SK-N-DZ (cell line): ENCODE measurements at regions not wholly inside any gene's neighbourhood (a gene's known extent, or its start where the extent isn't known, plus 50 kb on each side); places are given as distances from the start of the nearest gene placed in this dataset.

Experiments
- DNase-seq: peaks from one replicate; pipeline ENCODE4 v3.0.0-alpha.2; 2015; ENCODE audit warnings: low spot score

DNA sequence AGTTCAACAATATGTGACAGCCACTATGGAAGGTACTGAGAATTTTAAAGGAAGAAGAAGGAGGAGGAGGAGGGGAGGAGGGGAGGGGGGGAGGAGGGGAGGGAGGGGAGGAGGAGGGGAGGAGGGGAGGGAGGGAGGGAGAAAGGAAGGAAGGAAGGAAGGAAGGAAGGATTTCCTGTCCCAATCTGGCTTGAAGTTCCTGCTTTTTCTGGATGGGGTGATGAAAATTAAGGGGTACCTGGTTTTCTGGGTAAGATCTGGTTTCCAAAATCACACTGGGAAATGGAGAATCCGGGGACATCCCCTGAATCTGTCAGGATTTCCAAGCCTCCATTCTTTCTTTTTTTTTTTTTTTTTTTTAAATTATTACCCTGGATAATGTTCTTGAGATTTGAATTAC, 271.8 kb downstream of the MTX2 start:
- no peak for DNase-seq

DNA sequence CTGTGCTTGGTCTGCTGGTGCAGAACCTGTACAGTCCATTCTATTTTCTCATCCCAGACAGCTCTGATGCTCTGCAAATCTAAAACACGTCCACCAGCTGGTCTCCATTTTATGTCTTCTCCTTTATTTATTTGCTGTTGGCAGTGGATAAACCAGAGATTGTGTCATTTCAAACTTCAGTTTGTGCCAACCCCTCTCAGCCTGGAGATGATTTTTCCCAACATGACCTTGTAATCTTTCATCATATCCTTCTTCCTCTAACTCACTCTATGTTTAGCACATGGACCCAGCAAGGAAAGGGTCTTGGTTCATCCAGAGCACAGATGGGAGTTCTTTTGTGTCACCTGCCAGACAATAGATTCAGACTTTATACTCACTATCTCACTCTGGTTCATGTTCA, 273.2 kb downstream of the MTX2 start:
- DNase-seq = no peak

DNA sequence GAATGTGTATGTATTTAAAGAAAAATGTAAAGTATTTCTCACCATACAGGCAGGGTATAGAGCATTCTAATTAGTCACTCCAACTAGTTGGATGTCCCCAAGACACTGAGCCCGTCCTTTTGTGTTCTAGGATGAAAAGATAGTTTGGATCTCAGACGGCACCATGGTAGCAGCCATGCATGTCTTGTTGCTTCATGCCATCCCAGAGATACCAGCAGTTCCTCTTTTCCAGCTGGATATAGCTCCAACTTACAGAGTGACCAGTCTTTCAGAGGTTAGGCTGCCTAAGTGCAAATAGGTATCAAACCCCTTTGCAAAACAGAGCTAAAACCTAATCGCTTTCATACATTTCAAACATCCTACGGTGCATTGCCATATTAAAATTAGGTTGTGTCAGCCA, 275.3 kb downstream of the MTX2 start:
- DNase-seq = no peak

DNA sequence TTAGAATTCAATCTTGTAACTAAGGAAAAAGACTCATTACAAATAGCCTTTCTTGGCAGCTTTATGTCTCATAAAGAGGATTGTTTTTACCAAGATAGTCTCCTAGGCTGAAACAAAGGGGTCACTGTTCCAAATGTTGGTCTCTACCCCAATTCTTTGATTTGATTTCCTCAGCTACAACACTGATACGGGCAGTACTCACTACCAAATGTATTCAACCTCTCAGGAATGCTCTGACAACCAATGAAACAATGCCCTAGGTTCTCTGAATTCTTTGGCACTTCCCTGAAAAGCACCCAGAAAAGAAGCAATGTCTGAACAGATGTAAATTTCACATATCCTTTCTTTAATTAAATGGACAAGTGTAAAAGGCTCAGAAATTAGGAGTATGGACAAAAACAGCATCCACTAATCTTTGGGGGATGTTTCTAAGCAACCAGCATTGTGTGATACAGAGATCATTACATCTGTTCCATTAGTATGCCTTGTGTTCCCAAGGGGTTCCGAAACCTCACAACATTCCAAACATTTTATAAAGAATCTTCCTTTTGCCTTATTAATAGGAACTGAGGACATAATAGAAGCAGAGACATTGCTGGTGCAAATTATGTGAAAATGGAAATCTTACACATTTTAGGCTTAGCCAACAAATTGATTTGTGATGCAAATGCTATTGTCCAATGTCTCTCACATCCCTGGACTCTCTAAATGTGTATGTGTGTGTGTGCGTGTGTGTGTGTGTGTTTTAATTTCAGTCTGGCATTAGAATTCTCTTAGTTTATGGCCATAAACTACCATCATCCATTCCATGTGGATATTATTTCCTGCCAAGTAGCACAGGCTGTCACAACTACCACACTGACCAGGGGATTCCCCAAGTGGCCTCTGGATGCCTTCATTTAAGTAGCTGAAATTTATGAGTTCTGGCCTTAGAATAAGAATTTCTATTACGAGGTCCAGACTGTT, 276.0 kb downstream of the MTX2 start:
- no peak for DNase-seq

DNA sequence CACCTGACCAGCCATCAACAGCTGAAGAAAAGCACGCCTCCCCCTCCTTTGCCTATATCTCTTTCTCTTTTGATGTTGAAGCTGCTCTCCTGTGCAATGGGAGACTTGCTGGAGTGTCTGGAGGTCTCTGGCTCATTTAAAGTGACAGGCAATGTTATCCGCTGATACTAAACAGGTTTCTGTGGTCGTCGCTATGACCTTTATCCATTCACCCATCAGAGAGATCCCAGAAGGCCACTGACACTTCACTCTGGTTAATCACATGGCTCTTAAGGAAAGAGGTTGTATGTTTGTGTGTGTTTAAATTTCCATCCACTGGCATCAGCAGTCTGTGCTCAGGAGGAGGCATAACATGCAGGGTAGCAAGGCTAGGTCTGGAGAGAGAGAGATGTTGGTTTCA, 277.3 kb downstream of the MTX2 start:
- peak; percentile 99 for DNase-seq

DNA sequence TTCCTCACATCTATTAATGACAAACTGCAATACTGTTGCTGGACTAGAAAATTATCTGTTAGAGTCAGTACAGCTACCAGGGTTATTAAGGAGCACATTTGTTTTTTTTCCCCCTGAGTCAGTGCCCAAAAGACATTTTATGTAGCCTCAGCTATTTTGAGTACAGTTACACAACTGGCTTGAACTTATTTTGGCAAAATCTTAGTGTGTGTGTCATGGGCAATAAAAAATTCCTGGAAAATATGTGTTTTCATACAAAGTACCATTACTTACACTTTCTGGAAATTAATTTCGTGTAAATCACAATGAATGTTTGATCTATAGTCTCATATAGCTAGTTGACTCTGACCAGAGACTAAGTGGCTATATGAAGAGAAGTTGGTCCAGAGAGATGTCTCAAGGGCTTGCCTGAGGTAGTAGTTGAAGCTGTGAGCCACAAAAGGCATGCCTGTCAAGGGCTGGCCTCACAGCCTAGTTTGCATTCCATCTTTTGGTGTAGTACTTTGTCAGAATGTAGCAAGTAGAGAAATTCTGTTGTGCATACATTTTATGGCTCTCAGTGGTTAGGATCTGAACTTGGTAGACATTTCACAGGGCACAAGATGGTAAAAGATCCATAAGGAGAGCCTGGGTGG, 283.4 kb downstream of the MTX2 start:
- no peak for DNase-seq

DNA sequence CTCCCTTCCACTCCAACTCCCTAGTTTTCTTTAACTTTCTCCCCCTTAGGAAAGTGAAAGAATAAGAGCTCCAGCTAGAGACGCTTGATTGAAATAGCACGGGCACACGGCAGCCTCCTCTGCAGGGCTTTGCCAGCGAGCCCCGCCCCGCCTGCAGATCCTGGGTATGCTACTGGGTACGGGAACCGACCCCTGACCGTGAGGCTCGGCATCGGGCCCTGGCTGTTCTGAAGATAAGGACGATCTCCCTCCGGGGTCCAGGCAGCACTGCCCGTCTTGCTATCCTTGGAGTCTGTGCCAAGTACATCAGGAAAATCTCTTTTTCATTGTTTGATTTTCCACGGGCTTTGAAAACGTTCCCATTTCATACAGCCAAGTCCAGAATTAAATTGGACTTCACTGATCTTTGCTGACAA, 284.5 kb downstream of the MTX2 start:
- DNase-seq = no peak

DNA sequence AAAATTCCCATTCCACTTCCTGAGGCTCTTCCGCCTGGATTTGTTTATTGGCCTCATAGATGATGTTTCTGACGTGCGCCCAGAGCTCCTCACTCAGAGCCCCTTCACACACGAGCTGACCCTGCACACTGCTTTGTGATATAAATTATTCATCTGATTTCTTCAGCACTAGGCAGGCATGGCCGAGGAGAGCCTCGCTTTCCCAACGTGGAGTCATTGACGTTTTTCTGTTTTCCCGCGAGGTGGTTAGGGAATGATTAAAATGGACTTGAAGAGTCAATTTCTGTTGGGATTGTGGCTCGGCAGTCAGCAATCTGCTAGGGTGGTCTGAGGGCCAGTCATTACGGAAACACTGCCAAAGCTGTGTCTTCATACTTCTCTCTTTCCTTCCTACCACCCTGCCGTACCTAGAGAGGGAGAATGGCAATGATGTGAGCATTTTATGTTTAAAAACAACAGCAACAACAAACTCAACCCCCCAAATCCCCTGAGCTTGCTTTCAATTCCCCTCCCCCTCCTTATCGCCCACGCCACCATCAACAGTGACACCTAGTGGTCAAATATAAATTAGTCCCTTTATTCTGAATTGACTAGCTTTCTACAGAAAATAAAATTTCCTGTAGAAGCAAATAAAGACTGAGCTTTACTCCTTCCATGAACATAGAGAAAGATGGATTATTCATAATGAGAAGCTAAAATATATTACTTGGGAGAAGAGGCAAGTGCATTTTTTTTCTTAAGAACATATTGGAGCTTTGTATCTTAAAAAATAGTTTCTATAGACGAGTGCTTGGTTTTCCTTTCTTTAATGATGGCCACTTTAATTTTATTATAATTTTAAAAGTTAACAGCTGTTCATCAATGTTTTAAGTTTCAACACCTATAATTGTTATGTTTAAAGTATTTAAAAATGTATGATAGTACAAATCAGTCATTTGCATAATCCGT, 285.1 kb downstream of the MTX2 start:
- DNase-seq = peak; percentile 70

DNA sequence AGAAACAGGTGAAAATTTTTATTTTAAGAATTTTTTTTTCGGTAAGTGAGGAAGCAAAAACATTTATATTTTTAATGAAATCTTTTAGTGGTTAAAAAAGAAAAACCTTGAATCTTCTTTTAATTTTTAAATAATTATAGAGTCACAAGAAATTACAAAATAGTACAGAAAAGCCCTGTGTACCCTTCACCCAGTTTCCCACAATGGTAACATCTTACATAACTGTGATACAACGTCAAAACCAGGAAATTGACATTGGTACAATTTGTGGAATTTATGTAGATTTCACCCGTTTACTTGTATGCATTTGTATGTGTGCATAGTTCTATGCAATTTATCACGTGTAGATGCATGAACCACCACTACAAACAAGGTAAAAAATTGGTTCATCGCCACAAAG, 285.9 kb downstream of the MTX2 start:
- DNase-seq = no peak

DNA sequence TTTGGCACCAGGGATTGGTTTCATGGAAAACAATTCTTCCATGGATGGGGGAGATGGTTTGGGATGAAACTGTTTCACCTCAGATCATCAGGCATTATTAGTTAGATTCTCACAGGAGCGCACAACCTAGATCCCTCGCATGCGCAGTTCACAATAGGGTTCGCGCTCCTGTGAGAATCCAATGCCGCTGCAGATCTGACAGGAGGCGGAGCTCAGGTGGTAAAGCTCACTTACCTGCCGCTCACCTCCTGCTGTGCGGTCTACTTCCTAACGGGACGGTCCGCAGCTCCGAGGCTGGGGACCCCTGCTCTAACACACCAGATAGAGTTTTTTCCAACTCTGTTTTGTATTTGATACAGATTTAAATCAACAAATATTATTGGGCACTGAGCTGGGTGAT, 286.5 kb downstream of the MTX2 start:
- no peak for DNase-seq

DNA sequence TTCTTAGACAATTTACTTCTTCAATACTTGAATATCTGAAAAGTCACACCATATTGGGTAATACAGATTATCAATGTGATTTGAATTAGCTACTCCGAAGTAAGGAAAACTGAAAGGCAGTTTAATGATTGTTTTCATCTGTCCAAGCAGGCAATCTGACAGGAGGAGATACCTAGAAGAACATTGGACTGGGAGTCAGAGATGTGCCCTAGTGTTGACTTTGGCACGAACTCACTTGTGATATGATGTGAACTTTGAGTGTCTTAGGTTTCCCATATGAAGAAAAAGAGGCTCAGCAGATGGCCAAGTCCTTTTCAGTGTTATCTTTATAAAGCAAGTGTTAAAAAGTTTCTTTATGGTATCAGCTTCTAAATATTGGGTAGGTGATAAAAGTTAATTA, 287.1 kb downstream of the MTX2 start:
- no peak for DNase-seq

DNA sequence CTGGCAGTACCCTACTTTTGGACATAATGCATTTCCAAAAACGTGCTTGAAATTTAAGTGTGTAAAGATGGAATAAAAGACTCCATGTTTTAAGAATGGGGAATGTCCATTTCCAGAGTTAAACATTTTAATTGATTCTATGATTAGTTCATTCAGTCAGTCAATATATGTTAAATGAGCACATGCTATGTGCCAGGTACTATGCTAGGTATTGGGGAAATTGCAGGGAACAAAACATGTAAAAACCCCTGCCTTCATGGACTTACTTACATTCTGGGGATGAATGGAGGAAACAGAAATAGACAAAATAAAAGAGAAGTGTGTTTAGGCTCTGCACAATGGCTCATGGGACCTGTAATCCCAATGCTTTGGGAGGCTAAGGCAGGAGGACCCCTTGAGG, 288.6 kb downstream of the MTX2 start:
- DNase-seq = no peak

DNA sequence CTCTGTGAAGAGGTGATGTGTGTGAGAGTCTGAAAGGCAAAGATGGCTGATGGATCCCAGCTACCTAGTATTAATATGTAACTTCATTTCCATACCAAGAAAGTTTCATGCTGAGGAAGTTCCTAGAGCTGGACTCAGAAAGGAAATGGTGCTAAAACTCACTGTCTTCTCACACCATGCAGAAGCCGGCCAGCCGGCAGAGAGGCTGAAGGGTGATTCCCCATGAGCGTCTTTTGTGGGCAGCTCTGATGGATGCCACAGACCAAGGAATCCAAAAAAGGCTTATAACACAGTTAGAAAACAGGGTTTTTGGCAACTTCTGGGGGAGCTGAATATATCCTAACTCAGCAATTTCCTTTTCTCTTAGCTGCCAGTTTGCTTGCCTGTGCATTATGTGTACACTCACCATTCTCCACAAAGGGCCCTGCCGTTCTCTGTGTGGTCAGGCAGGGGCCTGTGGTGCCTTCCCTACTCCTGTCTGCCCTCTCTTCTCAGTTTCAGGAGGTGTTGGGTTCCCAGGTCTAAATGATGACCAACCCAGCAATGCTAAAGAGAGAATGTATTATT, 289.4 kb downstream of the MTX2 start:
- no peak for DNase-seq

DNA sequence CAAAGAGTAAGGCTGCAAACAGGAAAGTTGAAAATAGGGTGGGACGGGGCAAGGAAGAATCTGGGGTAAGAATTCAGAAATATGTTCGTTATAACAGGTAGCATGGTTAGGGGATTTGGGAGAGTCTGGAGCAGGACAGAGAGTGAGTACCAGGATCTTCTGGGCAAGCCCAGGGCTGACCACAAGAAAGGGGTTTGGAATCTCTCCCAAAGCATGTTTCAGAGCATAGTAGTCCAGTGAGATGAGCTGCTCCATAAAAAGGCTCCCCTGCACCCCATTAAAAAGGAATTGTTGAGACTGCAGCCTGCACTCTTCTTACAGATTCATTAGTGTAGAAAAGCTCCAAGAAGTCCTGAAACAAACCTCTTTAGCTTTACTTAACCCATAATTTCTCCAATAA, 291.1 kb downstream of the MTX2 start:
- no peak for DNase-seq

DNA sequence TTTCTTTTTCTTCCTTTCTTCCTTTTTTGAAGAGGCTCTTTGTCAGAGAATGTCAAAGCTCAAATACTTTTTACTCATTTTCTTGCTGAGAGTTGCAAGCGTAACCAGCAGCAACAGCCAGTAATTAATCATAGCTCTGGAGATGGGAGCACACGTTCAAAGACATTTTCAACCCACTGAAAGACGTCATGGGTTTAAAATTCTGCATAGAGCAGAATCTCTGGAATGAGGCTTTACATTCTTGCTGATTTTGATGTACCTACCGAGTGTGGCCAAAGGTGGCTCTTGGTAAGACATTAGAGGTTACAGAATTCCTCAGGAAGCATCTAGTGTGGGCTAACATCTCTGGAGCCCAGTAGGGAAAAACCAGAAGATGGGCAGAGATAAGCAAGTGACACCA, 292.5 kb downstream of the MTX2 start:
- no peak for DNase-seq

DNA sequence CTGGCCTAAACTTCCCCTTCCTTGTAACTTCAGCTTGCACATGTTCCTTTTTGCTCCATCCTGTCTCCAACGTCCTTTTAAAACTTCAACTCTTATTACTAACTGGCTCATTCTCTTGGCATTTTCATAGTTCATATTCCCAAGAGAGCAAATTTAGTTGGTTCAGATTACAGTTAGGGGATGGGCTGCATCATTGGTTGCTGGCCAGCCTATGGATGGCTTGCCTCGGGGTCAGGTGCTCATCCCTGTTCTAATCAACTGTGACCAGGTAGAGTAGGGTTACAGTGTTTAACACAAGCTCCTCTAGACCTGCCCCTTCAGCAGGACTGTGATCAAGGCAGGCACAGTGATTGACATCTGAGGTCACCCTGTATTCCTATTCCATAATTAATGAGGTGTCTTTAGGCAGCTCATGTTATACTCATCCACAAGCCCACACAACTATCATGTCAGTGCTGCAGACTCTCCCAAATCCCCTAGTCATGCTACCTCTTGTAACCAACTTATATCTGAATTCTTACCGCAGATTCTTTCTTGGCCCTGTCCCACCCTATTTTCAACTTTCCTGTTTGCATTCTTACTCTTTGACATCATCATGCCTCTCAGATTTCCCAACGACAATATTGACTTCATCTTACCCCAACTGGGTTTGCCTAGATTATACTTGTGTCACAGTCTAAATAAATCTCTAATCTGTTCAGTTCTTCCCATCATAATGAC, 293.3 kb downstream of the MTX2 start:
- DNase-seq = no peak

DNA sequence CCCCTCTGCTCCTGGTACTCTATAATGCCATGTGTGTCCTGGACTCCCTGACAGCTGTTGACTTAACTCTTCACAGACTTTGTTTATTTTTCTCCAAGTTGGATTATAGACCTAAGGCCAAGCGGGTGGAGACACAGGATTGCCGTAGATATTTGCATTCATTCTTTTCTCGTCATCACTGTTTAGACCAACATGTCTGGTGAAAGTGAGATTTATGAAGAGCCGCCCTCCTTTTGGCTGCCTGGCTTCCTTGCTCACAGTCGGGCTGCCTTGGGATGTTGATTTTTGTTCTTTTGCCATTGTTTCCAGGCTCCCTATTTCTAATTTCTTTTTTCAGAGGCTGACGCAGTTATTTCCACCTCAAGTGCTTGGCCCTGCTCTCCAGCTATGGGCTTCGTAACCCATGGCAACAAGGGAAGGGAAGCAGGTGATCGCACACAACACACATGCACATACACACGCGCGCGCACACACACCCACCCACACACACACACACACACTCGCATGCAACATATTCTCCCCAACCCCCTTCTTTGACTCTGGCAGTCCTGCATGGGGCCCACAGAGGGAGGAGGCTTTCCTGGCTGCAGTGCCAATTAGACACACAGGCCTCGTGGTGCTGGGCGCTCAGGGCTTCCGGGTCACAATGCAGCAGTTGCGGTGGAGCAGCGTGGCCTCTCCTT, 296.5 kb downstream of the MTX2 start:
- DNase-seq = no peak

DNA sequence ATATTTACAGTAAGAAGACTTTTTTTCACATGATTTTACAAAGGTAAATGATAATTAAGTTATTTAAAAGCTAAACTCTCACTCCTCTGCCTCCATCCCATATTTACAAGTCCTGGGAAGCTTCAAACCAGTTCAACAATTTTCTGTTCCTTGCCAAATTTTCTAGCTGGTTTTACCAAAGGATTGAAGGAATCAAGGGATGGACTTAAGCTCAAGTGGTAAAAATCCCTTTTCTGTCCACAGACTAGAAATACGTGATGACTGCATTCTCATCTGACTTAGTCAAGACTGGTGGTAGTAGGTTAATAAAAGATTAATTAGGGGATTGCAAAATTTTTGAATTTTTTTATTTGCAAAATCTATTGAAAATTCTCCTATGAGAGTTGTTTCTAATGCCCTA, 297.3 kb downstream of the MTX2 start:
- no peak for DNase-seq

DNA sequence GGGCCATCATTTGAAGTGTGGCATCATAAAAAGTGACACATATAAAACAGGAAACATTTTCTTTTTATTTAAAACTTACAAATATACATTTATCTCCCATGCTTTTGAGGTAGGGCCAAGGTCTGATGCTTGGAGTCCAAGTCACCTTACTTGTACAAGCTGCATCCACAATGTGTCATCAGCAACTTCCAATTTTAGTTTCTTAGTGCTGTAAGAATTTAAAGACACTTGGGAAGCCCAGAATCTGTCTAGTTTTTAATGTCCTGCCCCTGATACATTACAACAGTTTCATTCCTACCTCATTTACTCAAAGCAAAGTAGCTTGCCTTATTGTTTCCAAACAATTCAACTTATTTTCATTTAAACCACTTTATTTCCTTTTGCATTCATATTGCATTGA, 297.7 kb downstream of the MTX2 start:
- DNase-seq = no peak

DNA sequence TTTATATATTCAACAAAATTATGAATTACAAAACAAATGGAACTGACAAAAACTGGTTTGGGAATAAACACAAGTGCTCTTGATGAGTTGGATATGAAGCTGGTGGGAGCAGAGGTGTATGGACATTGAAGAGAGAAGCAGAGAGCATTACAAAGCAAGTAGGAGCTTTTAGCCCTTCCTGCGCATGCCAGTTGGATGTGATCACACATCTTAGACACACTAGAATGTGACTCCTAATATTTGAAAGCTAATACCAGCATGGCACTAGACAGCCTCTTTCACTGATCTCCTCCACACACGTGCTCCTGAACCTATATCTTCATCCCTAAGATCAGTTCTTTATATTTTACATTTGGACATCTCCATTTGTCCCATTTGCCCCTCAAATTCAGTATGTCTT, 298.1 kb downstream of the MTX2 start:
- no peak for DNase-seq
